ENCODE measurements at regions not wholly inside any gene's neighbourhood (a gene's known extent, or its start where the extent isn't known, plus 50 kb on each side); places are given as distances from the start of the nearest gene placed in this dataset.

DNA sequence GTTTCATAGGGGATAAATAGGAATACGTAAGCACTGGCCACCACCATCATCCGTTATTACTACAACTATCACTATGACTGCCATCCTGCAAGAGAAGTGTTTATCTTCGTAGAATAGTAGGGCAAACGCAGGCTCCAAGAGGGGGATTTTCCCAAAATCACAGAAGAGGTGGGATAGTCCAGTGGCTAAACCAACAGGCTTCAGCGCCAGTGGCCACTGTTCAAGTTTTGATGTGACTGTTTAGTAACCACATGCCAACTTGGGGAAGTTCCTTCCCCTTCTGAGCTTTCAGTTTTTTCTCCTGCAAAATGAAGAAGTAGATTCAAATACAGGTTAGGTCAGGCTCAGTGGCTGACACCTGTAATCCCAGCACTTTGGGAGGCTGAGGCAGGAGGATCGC lies 60.7 kb upstream of the GRIN2A start:
- TF ChIP-seq POLR2AphosphoS5 (IDR thresholded peaks at IDR 0.05; ENCODE audit: low read depth, low read length): no peak
- no peak for TF ChIP-seq POLR2A (IDR thresholded peaks at IDR 0.05; ENCODE audit: low read depth, low read length)

Data from GM12892 (cell line).